ENCODE measurements at regions not wholly inside any gene's neighbourhood (a gene's known extent, or its start where the extent isn't known, plus 50 kb on each side); places are given as distances from the start of the nearest gene placed in this dataset.

GRCh38 chr9:126225611-126226609 is 100.7 kb upstream of the MVB12B start:
- no peak for FAIRE-seq

- FAIRE-seq, result no peak
These were observed 99.4 kb upstream of the MVB12B start for GRCh38 chr9:126226991-126227936.

DNA sequence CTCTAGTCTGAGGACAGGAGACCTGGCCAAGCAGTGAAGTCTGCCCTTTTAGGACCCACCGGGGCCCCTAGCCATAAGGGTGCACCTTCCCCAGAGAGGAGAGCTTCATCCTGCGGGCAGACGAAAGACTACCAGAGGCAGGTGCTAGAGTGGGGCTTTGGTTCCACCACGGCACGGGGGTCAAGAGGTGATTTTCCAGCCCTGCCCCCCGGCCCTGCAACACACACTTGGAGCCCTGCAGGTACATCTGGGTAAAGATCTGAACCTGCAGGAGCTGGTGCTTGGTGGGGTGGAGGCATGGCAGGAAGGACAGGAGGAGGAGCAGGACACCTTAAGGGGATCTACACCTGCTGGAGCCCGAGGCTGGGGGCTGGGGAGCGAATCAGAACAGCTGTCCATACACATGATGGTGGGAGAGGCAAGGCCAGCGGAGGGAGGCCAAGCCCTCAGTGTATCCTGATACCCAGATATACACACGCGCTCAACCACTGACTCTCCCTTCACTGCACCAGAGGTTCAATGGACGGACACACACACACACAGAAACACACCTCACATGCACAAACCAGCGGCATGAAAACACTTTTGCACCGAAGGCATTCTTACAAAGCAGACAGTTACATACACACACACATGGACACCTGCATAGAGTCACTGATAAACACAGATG is 98.4 kb upstream of the MVB12B start:
- FAIRE-seq, result no peak

DNA sequence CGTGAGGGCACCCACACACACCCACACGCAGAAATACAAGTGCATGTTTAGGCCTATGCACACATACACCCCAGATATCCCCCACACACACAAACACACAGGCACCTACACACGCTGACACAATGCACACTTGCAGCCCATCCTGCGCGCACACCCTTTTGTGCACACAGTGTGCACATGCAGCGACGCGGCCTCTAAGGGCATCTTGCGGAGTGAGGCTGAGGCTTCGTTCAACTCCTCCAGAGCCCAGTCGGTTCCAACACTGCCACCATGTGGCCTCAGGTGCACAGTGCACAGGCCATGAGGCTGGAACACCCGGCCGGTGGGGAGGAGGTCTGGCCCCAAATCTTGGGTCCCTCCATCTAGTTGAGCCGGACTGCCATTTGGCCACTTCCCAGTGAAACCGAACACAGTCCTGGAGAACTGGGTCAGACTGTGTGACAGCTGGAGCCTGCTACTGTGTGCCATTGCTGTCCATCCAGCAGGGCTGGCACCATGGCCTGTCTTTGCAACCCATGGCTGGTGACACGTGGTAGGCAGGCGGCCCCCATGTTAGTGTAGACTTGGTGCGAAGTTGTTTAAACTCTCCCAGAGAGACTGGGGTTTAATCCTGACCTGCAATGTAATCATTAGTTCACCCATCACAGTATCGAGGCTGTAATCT is 97.7 kb upstream of the MVB12B start:
- FAIRE-seq, result no peak

- FAIRE-seq, result no peak
These were observed 97.1 kb upstream of the MVB12B start for GRCh38 chr9:126229501-126229900.

GRCh38 chr9:126230692-126231091 is 95.9 kb upstream of the MVB12B start:
- FAIRE-seq, result no peak

- FAIRE-seq, result no peak
These were observed 94.2 kb upstream of the MVB12B start for GRCh38 chr9:126232461-126232860.

GRCh38 chr9:126233175-126233574 is 93.5 kb upstream of the MVB12B start:
- FAIRE-seq, result no peak

DNA sequence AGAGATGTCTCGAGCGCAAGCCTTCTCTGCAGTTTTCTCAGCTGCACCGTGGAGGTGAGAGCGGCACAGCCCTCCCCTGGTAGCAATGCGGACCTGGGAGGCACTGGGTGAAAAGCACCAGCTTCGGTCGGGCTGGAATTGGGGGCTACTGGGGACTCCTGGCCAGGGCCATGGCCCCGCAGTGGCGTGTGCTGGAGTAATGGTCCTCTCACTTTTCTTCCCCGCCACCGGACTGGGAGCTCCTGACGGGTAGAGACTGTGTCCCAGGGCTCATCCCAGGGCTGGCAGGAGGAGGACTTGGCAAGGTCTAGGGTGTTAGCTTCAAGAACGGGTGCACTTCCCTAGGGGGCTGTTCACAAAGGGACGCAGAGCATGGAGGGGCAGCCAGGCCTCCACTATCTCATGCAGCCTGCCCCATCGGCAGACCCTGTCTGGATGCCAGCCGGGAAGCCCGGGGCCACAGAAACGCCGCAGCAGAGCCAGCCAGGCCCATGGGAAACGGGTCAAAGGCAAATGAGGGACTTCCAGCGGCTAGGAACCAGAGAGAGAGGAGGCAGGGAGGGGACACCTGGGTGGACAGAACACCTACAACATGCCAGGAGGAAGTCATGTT is 92.6 kb upstream of the MVB12B start:
- FAIRE-seq, result no peak

- FAIRE-seq, result no peak
These were observed 91.8 kb upstream of the MVB12B start for GRCh38 chr9:126234681-126235335.

- FAIRE-seq, result no peak
These were observed 91.0 kb upstream of the MVB12B start for GRCh38 chr9:126235336-126236243.

DNA sequence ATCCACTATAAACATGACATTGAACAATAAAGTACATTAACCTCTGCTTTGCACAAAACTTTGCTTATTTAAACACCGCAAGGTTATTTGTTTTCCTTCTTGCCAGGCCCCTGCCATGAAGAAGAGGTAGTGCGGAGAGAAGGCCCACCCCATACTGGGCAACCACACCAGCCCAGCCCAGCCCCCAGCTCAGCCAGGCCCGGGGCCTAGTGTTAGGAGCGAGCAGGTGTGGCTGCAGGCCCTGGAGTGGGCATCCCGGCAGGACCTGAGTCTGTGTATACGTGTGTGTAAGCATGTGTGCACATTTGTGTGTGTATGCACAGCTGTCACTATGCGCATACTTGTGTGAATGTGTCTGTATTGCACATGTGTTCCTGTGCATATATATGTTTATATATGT is 90.4 kb upstream of the MVB12B start:
- no peak for FAIRE-seq

DNA sequence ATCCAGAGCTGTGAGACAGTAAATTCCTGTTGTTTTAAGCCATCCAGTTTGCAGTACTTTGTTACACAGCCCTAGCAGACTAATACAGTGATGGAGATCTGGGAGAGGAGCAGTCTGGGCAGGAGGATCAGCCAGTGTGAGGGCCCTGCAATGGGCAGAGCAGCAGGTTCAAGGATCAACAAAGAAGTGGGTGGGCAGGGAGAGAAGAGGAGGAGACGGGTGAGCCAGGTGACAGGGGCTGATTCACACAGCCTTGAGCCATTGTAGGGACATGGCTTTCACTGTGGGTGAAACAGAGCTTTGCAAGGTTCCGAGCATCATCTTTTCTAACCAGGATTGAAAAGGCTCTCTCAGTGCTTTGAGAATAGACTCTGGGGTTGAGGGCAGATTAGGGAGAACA is 88.2 kb upstream of the MVB12B start:
- FAIRE-seq, result no peak

DNA sequence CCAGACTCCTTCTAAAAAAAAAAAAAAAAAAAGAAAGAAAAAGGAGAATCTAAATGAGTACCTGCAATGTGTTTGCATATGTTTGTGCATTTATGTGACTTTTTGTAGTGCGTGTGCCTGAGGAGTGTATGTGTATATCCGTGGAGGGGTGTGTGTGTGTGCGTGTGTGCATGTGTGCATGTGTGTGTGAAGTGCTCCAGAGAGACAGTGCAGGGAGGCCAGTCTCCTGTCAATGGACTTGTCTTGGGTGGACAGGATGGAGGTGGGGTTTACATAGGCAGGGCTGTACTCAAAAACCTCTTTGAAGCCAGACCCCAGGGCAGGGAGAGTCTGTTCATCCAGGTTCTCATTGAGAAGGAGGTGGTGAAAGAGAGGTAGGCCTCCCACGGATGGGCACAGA is 87.1 kb upstream of the MVB12B start:
- no peak for FAIRE-seq

DNA sequence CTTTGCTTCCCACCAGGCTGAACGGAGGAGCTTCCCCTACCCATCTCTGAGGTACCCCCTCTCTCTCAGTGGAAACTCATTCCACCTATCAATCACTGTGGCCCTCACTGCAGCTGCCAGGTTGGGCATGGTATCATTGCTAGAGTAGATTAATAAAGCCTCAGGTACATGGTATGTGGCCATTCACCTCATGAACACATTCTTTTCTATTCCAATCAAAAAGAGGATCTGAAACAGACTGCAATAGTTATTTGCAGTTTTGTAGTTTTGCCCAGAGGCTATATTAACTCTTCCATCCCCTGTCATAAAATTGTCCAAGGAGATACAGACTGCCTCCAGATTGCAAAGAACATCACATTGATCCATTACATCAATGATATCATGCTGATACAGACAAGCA is 85.8 kb upstream of the MVB12B start:
- FAIRE-seq, result no peak

GRCh38 chr9:126248680-126249079 is 77.9 kb upstream of the MVB12B start:
- FAIRE-seq, result no peak

- FAIRE-seq, result no peak
These were observed 64.9 kb upstream of the MVB12B start for GRCh38 chr9:126261584-126262356.

DNA sequence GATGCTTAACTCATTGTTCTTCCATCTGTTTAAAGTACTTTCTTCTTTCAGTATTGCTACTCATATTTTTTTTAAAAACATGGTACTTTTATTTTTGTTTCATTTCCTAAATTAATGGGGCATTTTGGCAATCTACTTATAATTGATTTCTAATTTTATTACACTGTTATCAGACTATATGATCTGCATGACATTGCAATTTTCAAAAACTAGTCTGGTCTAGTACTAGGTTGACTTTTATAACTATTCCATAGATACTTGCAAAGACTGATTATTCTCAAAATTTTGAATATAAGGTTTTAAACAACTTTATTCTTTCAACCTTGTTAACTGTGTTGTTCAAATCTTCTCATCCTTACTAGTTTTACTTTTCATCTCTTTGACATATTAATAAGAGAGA is 63.9 kb upstream of the MVB12B start:
- no peak for FAIRE-seq

GRCh38 chr9:126270556-126270955 is 56.1 kb upstream of the MVB12B start:
- no peak for FAIRE-seq
